HepG2 (cell line): ENCODE measurements at regions not wholly inside any gene's neighbourhood (a gene's known extent, or its start where the extent isn't known, plus 50 kb on each side); places are given as distances from the start of the nearest gene placed in this dataset.

ENCODE experiments used
- ARID3A ChIP-seq: IDR thresholded peaks from 2 replicates; pipeline ENCODE4 v1.6.1; 2012; ENCODE audit warnings: low read depth, low read length, improper control_type of control experiment
- ETS1 ChIP-seq: sonication (generic); formaldehyde crosslinking; IDR thresholded peaks from 2 replicates; pipeline ENCODE4 v1.4.0; 2020; ENCODE audit warnings: missing genetic modification reagents
- KDM1A ChIP-seq: IDR thresholded peaks from 2 replicates; pipeline ENCODE4 v1.6.1; 2016; ENCODE audit warnings: missing compliant biosample characterization
- KDM2A ChIP-seq: sonication (generic); formaldehyde crosslinking; IDR thresholded peaks from 2 replicates; pipeline ENCODE4 v1.4.0; 2020; ENCODE audit warnings: low read depth, missing genetic modification reagents, borderline replicate concordance
- MED13 ChIP-seq: sonication (generic); formaldehyde crosslinking; IDR thresholded peaks from 2 replicates; pipeline ENCODE4 v1.5.0; 2020; ENCODE audit warnings: missing genetic modification reagents
- RCOR2 ChIP-seq: IDR thresholded peaks from 2 replicates; pipeline ENCODE4 v1.6.1; 2016; ENCODE audit warnings: missing biosample characterization, missing genetic modification reagents
- TF ChIP-seq, protein P1 (sequence below): sonication (generic); formaldehyde crosslinking; IDR thresholded peaks from 2 replicates; pipeline ENCODE4 v1.5.0; 2020; ENCODE audit warnings: mild to moderate bottlenecking, missing genetic modification reagents, moderate library complexity

- TF ChIP-seq RCOR2 = no peak
- no peak for TF ChIP-seq KDM1A (CRISPR knock-in tag)
- TF ChIP-seq, protein P1, sequence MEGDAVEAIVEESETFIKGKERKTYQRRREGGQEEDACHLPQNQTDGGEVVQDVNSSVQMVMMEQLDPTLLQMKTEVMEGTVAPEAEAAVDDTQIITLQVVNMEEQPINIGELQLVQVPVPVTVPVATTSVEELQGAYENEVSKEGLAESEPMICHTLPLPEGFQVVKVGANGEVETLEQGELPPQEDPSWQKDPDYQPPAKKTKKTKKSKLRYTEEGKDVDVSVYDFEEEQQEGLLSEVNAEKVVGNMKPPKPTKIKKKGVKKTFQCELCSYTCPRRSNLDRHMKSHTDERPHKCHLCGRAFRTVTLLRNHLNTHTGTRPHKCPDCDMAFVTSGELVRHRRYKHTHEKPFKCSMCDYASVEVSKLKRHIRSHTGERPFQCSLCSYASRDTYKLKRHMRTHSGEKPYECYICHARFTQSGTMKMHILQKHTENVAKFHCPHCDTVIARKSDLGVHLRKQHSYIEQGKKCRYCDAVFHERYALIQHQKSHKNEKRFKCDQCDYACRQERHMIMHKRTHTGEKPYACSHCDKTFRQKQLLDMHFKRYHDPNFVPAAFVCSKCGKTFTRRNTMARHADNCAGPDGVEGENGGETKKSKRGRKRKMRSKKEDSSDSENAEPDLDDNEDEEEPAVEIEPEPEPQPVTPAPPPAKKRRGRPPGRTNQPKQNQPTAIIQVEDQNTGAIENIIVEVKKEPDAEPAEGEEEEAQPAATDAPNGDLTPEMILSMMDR = no peak
- no peak for TF ChIP-seq MED13 (CRISPR knock-in tag)
- TF ChIP-seq ETS1 = no peak
- TF ChIP-seq KDM2A = no peak
- no peak for TF ChIP-seq ARID3A
Measured at GRCh38 chr14:82704218-82704617, 1170.6 kb upstream of the SEL1L start.
